ENCODE measurements at regions not wholly inside any gene's neighbourhood (a gene's known extent, or its start where the extent isn't known, plus 50 kb on each side); places are given as distances from the start of the nearest gene placed in this dataset.

GRCh38 chr4:129531253-129531652 is 435.3 kb downstream of the C4orf33 start:
- TF ChIP-seq IKZF3 (tag by site-specific recombination; IDR thresholded peaks at IDR 0.05) (no peak), CTCF (tag by site-specific recombination; IDR thresholded peaks at IDR 0.05) (no peak), ZNF777 (tag by site-specific recombination; IDR thresholded peaks at IDR 0.05; ENCODE audit: borderline replicate concordance) (no peak), MYNN (tag by site-specific recombination; IDR thresholded peaks at IDR 0.05; ENCODE audit: borderline replicate concordance) (no peak), ZNF266 (tag by site-specific recombination; IDR thresholded peaks at IDR 0.05; ENCODE audit: low read depth) (no peak), KLF8 (tag by site-specific recombination; IDR thresholded peaks at IDR 0.05) (no peak), ZNF488 (tag by site-specific recombination; IDR thresholded peaks at IDR 0.05) (no peak), ZNF148 (tag by site-specific recombination; IDR thresholded peaks at IDR 0.05; ENCODE audit: borderline replicate concordance) (no peak), PATZ1 (tag by site-specific recombination; IDR thresholded peaks at IDR 0.05) (no peak), ZSCAN23 (tag by site-specific recombination; IDR thresholded peaks at IDR 0.05) (no peak), SETDB1 (IDR thresholded peaks at IDR 0.05; ENCODE audit: insufficient read length, low read length) (no peak), ZNF274 (IDR thresholded peaks at IDR 0.05; ENCODE audit: low read length) (no peak), ZNF274 (tag by site-specific recombination; IDR thresholded peaks at IDR 0.05; ENCODE audit: borderline replicate concordance) (no peak), GFI1B (tag by site-specific recombination; IDR thresholded peaks at IDR 0.05) (no peak), PRDM2 (tag by site-specific recombination; IDR thresholded peaks at IDR 0.05; ENCODE audit: borderline replicate concordance) (no peak)

All from HEK293 (cell line).